ENCODE measurements at regions not wholly inside any gene's neighbourhood (a gene's known extent, or its start where the extent isn't known, plus 50 kb on each side); places are given as distances from the start of the nearest gene placed in this dataset.

GRCh38 chr4:28792917-28793597 is 1927.1 kb upstream of the PCDH7 start:
- Histone ChIP-seq H3K27me3 (ENCODE audit: control insufficient read depth, insufficient read depth, low read length) (no peaks in the 10 kb centered on the region), H3K36me3 (ENCODE audit: control insufficient read depth in 2 of 3, insufficient read depth in 3 of 3, low read length in 3 of 3) (no peaks in the 10 kb centered on the region), H3K27ac (ENCODE audit: low read depth in 2 of 2, low read length in 2 of 2) (no peak overlapping the region), H3K4me1 (ENCODE audit: control insufficient read depth in 2 of 3, insufficient read depth in 2 of 3, low read depth in 1 of 3, low read length in 3 of 3) (no peaks in the 10 kb centered on the region), H3K9me3 (ENCODE audit: control insufficient read depth in 2 of 3, insufficient read depth in 1 of 3, low read length in 3 of 3) (no peaks in the 10 kb centered on the region), H3K9ac (ENCODE audit: low read length in 3 of 3) (no peak overlapping the region), H3K4me3 (ENCODE audit: low read length in 3 of 3) (no peak overlapping the region)
- intact Hi-C loops (cut with DNase I), result no loop called here
- no peak for TF ChIP-seq CTCF (IDR thresholded peaks at IDR 0.05; ENCODE audit: borderline replicate concordance, extremely low read depth, insufficient read depth)
- no peak for DNase-seq
- FAIRE-seq, result no peak

GRCh38 chr4:28799696-28800095 is 1920.5 kb upstream of the PCDH7 start:
- TF ChIP-seq CTCF (IDR thresholded peaks at IDR 0.05; ENCODE audit: borderline replicate concordance, extremely low read depth, insufficient read depth), result no peak
- H3K4me1 ChIP-seq (ENCODE audit: control insufficient read depth in 2 of 3, insufficient read depth in 2 of 3, low read depth in 1 of 3, low read length in 3 of 3), result no peaks in the 10 kb centered on the region
- DNase-seq, result no peak
- H3K9me3 ChIP-seq (ENCODE audit: control insufficient read depth in 2 of 3, insufficient read depth in 1 of 3, low read length in 3 of 3), result no peaks in the 10 kb centered on the region
- H3K27ac ChIP-seq (ENCODE audit: low read depth in 2 of 2, low read length in 2 of 2), result no peak overlapping the region
- no peaks in the 10 kb centered on the region for H3K27me3 ChIP-seq (ENCODE audit: control insufficient read depth, insufficient read depth, low read length)
- no peak overlapping the region for H3K4me3 ChIP-seq (ENCODE audit: low read length in 3 of 3)
- no peaks in the 10 kb centered on the region for H3K36me3 ChIP-seq (ENCODE audit: control insufficient read depth in 2 of 3, insufficient read depth in 3 of 3, low read length in 3 of 3)
- no peak overlapping the region for H3K9ac ChIP-seq (ENCODE audit: low read length in 3 of 3)
- FAIRE-seq, result no peak
- intact Hi-C loops (cut with DNase I), result no loop called here

DNA sequence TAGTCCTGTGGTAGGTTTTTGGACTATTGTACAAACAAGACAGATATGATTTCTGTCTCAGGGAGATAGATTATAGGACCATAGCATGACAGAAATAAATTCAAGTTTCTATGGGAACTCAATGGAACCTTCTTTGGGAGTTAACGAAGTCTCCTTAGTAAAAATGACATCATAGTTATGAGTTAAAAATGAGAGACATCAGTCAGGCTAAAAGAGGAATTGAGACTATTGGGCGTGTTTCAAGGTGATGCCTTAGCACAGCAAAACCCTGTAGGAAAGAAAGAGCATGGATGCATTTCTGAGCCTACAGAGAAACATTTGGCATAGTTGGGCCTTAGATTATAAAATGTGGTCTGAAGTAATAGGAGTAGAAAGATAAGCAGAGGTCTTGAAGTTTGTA is 1909.1 kb upstream of the PCDH7 start:
- Histone ChIP-seq H3K27me3 (ENCODE audit: control insufficient read depth, insufficient read depth, low read length) (no peaks in the 10 kb centered on the region), H3K9ac (ENCODE audit: low read length in 3 of 3) (no peak overlapping the region), H3K4me3 (ENCODE audit: low read length in 3 of 3) (no peak overlapping the region), H3K9me3 (ENCODE audit: control insufficient read depth in 2 of 3, insufficient read depth in 1 of 3, low read length in 3 of 3) (peaks cover 0 to 4% (median 3%) of the 10 kb centered on the region in 3 donors), H3K27ac (ENCODE audit: low read depth in 2 of 2, low read length in 2 of 2) (no peak overlapping the region), H3K4me1 (ENCODE audit: control insufficient read depth in 2 of 3, insufficient read depth in 2 of 3, low read depth in 1 of 3, low read length in 3 of 3) (no peaks in the 10 kb centered on the region), H3K36me3 (ENCODE audit: control insufficient read depth in 2 of 3, insufficient read depth in 3 of 3, low read length in 3 of 3) (no peaks in the 10 kb centered on the region)
- intact Hi-C loops (cut with DNase I), result no loop called here
- no peak for DNase-seq
- no peak for FAIRE-seq
- TF ChIP-seq CTCF (IDR thresholded peaks at IDR 0.05; ENCODE audit: borderline replicate concordance, extremely low read depth, insufficient read depth), result no peak

GRCh38 chr4:28822163-28822562 is 1898.0 kb upstream of the PCDH7 start:
- H3K36me3 ChIP-seq (ENCODE audit: control insufficient read depth in 2 of 3, insufficient read depth in 3 of 3, low read length in 3 of 3), result no peaks in the 10 kb centered on the region
- FAIRE-seq, result no peak
- H3K27ac ChIP-seq (ENCODE audit: low read depth in 2 of 2, low read length in 2 of 2), result no peak overlapping the region
- TF ChIP-seq CTCF (IDR thresholded peaks at IDR 0.05; ENCODE audit: borderline replicate concordance, extremely low read depth, insufficient read depth), result no peak
- H3K27me3 ChIP-seq (ENCODE audit: control insufficient read depth, insufficient read depth, low read length), result no peaks in the 10 kb centered on the region
- intact Hi-C loops (cut with DNase I), result no loop called here
- no peak overlapping the region for H3K4me3 ChIP-seq (ENCODE audit: low read length in 3 of 3)
- no peak overlapping the region for H3K9ac ChIP-seq (ENCODE audit: low read length in 3 of 3)
- DNase-seq, result no peak
- no peaks in the 10 kb centered on the region for H3K4me1 ChIP-seq (ENCODE audit: control insufficient read depth in 2 of 3, insufficient read depth in 2 of 3, low read depth in 1 of 3, low read length in 3 of 3)
- H3K9me3 ChIP-seq (ENCODE audit: control insufficient read depth in 2 of 3, insufficient read depth in 1 of 3, low read length in 3 of 3), result peaks cover 0 to 4% (median 0%) of the 10 kb centered on the region in 3 donors
